NOMO-1 (cell line): ENCODE measurements at regions not wholly inside any gene's neighbourhood (a gene's known extent, or its start where the extent isn't known, plus 50 kb on each side); places are given as distances from the start of the nearest gene placed in this dataset.

Experiments
- DNase-seq, 2 experiments: peaks; one replicate each; lab custom pipeline; 2025; ENCODE audit not compliant: unreplicated experiment in 2 of 2; lab: John Stamatoyannopoulos, UW

- DNase-seq = no peak
Observed at GRCh38 chr21:41653954-41654491, 112.8 kb downstream of the RIPK4 start.

GRCh38 chr21:41653243-41653953 lies 113.5 kb downstream of the RIPK4 start:
- no peak for DNase-seq

GRCh38 chr21:41651830-41652229 lies 115.0 kb downstream of the RIPK4 start:
- peak in 1 of 2 experiments; percentile 45 for DNase-seq

GRCh38 chr21:41651406-41651805 lies 115.4 kb downstream of the RIPK4 start:
- DNase-seq = peak; percentile 45 to 54

- DNase-seq = no peak
Observed at GRCh38 chr21:41650526-41651145, 116.2 kb downstream of the RIPK4 start.

- no peak for DNase-seq
Observed at GRCh38 chr21:41648591-41649031, 118.2 kb downstream of the RIPK4 start.

- no peak for DNase-seq
Observed at GRCh38 chr21:41647806-41648561, 118.9 kb downstream of the RIPK4 start.

GRCh38 chr21:41643246-41643966 lies 123.4 kb downstream of the RIPK4 start:
- no peak for DNase-seq

- no peak for DNase-seq
Observed at GRCh38 chr21:41641821-41642701, 124.8 kb downstream of the RIPK4 start.

- no peak for DNase-seq
Observed at GRCh38 chr21:41641510-41641815, 125.4 kb downstream of the RIPK4 start.

- no peak for DNase-seq
Observed at GRCh38 chr21:41640748-41641509, 125.9 kb downstream of the RIPK4 start.

GRCh38 chr21:41639766-41640165 lies 127.1 kb downstream of the RIPK4 start:
- no peak for DNase-seq

- no peak for DNase-seq
Observed at GRCh38 chr21:41639336-41639735, 127.5 kb downstream of the RIPK4 start.

- no peak for DNase-seq
Observed at GRCh38 chr21:41638201-41638790, 128.6 kb downstream of the RIPK4 start.

GRCh38 chr21:41636636-41637630 lies 129.0 kb upstream of the TMPRSS2 start:
- no peak for DNase-seq

GRCh38 chr21:41635874-41636273 lies 127.9 kb upstream of the TMPRSS2 start:
- DNase-seq = no peak

- no peak for DNase-seq
Observed at GRCh38 chr21:41634858-41635257, 126.9 kb upstream of the TMPRSS2 start.

GRCh38 chr21:41634211-41634694 lies 126.3 kb upstream of the TMPRSS2 start:
- no peak for DNase-seq
